HG03354 (cell line): ENCODE measurements at regions not wholly inside any gene's neighbourhood (a gene's known extent, or its start where the extent isn't known, plus 50 kb on each side); places are given as distances from the start of the nearest gene placed in this dataset.
"Not testable (repeated sequence)": the region's sequence is repeated elsewhere in the genome, so short reads cannot be mapped to it uniquely, and the experiment has no call there.

Experiments
- ATAC-seq: cut with Tn5 transposase; IDR thresholded peaks from one replicate; pipeline ENCODE4 v1.9.1; 2021; ENCODE audit warnings: mild to moderate bottlenecking; ENCODE audit not compliant: unreplicated experiment, poor library complexity, severe bottlenecking

- ATAC-seq: not testable (repeated sequence)
These were observed 51.8 kb upstream of the SLC39A8 start for GRCh38 chr4:102397056-102397455.

GRCh38 chr4:102399021-102399420 is 53.7 kb upstream of the SLC39A8 start:
- ATAC-seq: no peak

GRCh38 chr4:102400898-102401297 is 55.6 kb upstream of the SLC39A8 start:
- no peak for ATAC-seq

- no peak for ATAC-seq
These were observed 56.9 kb upstream of the SLC39A8 start for GRCh38 chr4:102402223-102402622.

DNA sequence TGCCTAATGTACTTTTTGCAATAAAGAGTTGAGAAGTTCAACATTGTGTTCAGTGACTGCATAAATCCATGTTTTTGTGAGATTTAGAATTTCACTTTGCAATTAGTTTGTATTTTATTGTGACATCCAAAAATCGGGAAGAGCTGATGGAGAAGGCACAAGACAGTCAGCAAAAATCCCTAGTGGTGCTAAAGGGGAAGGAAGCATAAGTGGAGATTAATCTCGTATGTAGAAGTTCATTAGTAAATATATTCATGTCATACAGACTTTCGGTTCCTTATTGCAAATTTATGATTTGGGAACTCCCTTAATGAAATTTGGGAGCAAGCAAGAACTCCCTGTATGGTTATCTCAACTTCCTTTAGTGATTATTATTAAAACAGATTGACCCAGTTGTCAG is 57.8 kb upstream of the SLC39A8 start:
- no peak for ATAC-seq

DNA sequence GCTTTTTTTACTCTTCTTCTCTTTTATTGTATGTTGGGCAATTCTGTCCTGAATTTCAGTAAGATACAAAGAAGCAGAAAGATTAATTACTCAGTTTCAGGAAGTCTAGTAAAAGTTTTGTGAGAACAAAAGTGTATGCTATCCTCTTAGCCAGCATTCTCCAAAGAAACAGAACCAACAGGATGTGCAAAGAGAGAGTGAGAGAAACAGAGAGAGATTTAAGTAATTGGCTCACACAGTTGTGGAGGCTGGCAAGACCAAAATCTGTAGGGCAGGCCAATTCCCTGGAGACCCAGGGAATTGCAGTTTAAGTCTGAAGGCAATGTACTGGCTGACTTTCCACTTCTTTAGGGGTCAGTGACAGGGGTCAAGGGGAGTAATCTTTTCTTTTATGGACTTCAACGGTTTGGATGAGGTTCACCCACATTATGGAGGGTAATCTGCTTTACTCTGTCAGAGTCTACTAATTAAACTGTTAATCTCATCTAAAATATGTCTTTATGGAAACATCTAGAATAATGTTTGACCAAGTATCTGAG is 59.2 kb upstream of the SLC39A8 start:
- ATAC-seq: no peak

DNA sequence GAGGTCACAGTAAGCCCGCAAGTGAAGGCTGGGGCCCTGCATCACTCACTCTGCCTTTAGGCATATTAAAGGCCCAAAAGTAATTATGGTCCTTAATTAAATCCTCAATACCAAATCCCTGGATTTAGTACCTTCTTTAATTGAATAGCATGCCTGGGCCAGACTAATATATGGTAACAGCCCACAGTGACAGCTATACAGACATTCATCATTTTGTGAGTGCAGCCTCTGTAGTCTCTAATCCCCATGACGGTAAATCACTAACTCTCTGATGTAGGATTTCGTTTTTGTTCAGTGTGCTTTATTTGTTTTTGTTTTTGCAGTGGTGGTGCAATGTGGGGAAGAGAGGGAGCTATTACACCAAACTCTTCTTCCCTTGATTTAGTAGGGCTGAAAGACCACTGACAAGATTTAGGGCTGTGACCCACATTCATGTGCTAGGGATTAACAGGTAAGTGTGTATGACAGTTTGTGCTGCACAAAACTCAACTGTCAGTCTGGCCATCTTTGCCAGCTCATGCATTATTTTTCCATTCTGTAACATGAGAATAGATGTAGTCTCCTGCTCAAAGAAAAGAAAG is 60.6 kb upstream of the SLC39A8 start:
- ATAC-seq: no peak

- not testable (repeated sequence) for ATAC-seq
These were observed 65.6 kb upstream of the SLC39A8 start for GRCh38 chr4:102410884-102411283.

DNA sequence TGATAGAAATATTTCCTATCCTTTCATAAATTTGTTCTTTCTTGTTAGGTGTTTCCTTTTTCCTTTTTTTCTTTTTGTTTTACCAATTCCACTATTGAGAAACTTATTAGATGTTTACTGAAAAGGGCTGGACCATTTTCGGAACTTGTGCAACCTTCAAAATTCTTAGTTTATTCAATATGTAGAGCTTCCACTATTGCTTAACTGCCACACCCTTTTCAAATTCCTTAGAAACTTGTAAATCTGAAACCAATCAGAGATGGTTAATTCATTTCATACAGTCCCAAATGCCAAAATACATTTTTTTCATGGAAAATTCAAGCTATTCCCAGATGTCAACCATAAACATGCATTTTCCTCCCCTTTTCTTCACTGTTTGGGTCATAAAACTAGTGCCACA is 66.1 kb upstream of the SLC39A8 start:
- ATAC-seq: no peak

GRCh38 chr4:102416765-102417164 is 71.5 kb upstream of the SLC39A8 start:
- no peak for ATAC-seq

- ATAC-seq: no peak
These were observed 75.5 kb upstream of the SLC39A8 start for GRCh38 chr4:102420563-102421398.

- no peak for ATAC-seq
These were observed 77.6 kb upstream of the SLC39A8 start for GRCh38 chr4:102422843-102423242.

- ATAC-seq: no peak
These were observed 77.8 kb upstream of the NFKB1 start for GRCh38 chr4:102423375-102423774.

GRCh38 chr4:102427371-102427998 is 73.7 kb upstream of the NFKB1 start:
- ATAC-seq: no peak

DNA sequence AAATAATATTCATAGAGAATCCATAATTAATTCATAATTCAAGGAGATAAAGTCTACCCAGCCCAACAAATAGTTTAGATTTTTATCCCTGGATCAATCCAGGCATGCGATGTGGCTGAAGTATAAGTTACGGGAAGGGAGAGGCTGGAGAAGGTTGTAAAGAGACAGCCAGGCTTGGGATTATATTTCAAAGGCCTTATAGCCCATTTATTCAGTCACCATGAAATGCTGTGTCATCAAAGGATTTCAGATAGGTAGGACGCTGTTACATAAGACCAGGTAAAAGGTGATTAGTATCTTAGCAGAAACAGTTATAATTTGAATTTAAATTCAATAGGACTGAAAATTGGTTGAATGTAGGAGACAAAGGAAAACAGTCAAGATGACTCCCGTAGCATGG is 73.0 kb upstream of the NFKB1 start:
- no peak for ATAC-seq

- ATAC-seq: no peak
These were observed 71.6 kb upstream of the NFKB1 start for GRCh38 chr4:102429553-102429952.

DNA sequence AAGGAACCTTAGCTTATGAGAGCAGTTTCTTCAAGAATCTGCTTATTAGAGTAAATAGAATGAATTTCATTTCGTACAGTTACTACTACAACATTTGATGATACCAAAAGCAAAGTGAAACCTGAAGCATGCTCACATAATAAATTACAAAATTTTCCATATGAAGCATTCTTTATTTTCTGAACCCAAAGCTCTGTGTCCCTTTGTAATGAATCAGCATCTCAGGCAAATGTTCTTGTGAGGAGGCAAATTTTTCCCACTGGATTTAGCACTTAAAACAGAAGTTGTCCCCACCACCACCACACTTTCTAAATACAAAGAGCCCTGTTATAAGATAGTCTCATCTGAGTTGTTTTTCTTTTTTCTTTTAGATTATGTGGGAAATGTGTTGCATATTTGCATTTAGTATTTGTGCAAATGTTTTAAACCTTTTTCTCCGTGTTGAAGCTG is 70.7 kb upstream of the NFKB1 start:
- ATAC-seq: peak; percentile 2

DNA sequence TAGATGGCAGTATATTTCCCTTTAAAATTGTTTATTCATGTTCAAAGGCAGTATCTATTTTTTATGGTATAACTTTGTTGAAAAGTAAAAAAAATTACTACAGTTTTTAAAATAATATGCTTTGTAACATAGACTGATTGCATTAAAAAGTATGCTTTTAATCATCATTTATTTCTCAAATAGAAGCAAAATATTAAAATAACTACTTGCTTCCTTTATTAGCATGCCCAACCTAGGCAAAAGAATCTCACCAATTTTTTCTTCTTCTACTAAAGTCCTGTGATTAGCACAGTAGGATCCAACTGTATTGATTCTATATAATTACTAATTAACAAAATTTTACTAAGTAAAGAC is 69.6 kb upstream of the NFKB1 start:
- ATAC-seq: peak; percentile 3

- ATAC-seq: no peak
These were observed 64.0 kb upstream of the NFKB1 start for GRCh38 chr4:102437111-102437510.

- no peak for ATAC-seq
These were observed 62.5 kb upstream of the NFKB1 start for GRCh38 chr4:102438396-102439235.
